NB4 (cell line): ENCODE measurements at regions not wholly inside any gene's neighbourhood (a gene's known extent, or its start where the extent isn't known, plus 50 kb on each side); places are given as distances from the start of the nearest gene placed in this dataset.

Experiments
- CTCF ChIP-seq: IDR thresholded peaks from one replicate; pipeline ENCODE4 v1.5.1; 2012; ENCODE audit warnings: low read depth, low read length
- POLR2A ChIP-seq: IDR thresholded peaks from 2 replicates; pipeline ENCODE4 v1.6.1; 2011; ENCODE audit warnings: mild to moderate bottlenecking; ENCODE audit not compliant: insufficient read length; ENCODE audit errors: extremely low read depth

GRCh38 chr17:71899317-71899716, 221.5 kb upstream of the SOX9 start:
- TF ChIP-seq CTCF (no peak), POLR2A (no peak)
